GM21825 (cell line): ENCODE measurements at regions not wholly inside any gene's neighbourhood (a gene's known extent, or its start where the extent isn't known, plus 50 kb on each side); places are given as distances from the start of the nearest gene placed in this dataset.
"Not testable (repeated sequence)": the region's sequence is repeated elsewhere in the genome, so short reads cannot be mapped to it uniquely, and the experiment has no call there.

Source experiments
- ATAC-seq: cut with Tn5 transposase; IDR thresholded peaks from one replicate; pipeline ENCODE4 v1.9.1; 2021; ENCODE audit warnings: mild to moderate bottlenecking, moderate library complexity; ENCODE audit not compliant: unreplicated experiment

- no peak for ATAC-seq
Measured at GRCh38 chr17:56690441-56691291, 97.2 kb downstream of the NOG start.

GRCh38 chr17:56694825-56695224 lies 101.3 kb downstream of the NOG start:
- ATAC-seq, result no peak

GRCh38 chr17:56697190-56697589 lies 103.7 kb downstream of the NOG start:
- ATAC-seq, result no peak

GRCh38 chr17:56699186-56699894 lies 105.8 kb downstream of the NOG start:
- no peak for ATAC-seq

- no peak for ATAC-seq
Measured at GRCh38 chr17:56700919-56701420, 107.5 kb downstream of the NOG start.

- ATAC-seq, result no peak
Measured at GRCh38 chr17:56707312-56708219, 114.1 kb downstream of the NOG start.

- ATAC-seq, result no peak
Measured at GRCh38 chr17:56708220-56708558, 114.7 kb downstream of the NOG start.

- no peak for ATAC-seq
Measured at GRCh38 chr17:56708670-56709410, 115.3 kb downstream of the NOG start.

GRCh38 chr17:56710986-56711385 lies 117.5 kb downstream of the NOG start:
- no peak for ATAC-seq

GRCh38 chr17:56715613-56716357 lies 117.9 kb downstream of the C17orf67 start:
- peak; percentile 89 for ATAC-seq

GRCh38 chr17:56717471-56717870 lies 116.2 kb downstream of the C17orf67 start:
- no peak for ATAC-seq

GRCh38 chr17:56718515-56718914 lies 115.2 kb downstream of the C17orf67 start:
- ATAC-seq, result no peak

GRCh38 chr17:56723421-56723820 lies 110.3 kb downstream of the C17orf67 start:
- ATAC-seq, result no peak

GRCh38 chr17:56724664-56725063 lies 109.1 kb downstream of the C17orf67 start:
- ATAC-seq, result no peak

- no peak for ATAC-seq
Measured at GRCh38 chr17:56725144-56725543, 108.6 kb downstream of the C17orf67 start.

GRCh38 chr17:56727876-56728617 lies 105.7 kb downstream of the C17orf67 start:
- ATAC-seq, result no peak

- not testable (repeated sequence) for ATAC-seq
Measured at GRCh38 chr17:56731096-56731495, 102.6 kb downstream of the C17orf67 start.

- ATAC-seq, result no peak
Measured at GRCh38 chr17:56733833-56734232, 99.9 kb downstream of the C17orf67 start.

- no peak for ATAC-seq
Measured at GRCh38 chr17:56735842-56736241, 97.9 kb downstream of the C17orf67 start.
